Mucosa of descending colon (tissue), 3 donors: ENCODE measurements at regions not wholly inside any gene's neighbourhood (a gene's known extent, or its start where the extent isn't known, plus 50 kb on each side); places are given as distances from the start of the nearest gene placed in this dataset.

Source experiments
- ATAC-seq: fragments of 200-7000 bp; cut with Tn5 transposase; one replicate; pipeline ENCODE4 v1.9.1; 2020; ENCODE audit warnings: mild to moderate bottlenecking, moderate library complexity
- DNase-seq, 3 donors: peaks; one replicate each; pipeline ENCODE4 v3.0.0-alpha.2; 2020
- H3K36me3 ChIP-seq: fragments of 200-600 bp; one replicate; pipeline ENCODE4 v1.8.0; 2021; ENCODE audit warnings: low read depth, mild to moderate bottlenecking
- H3K4me1 ChIP-seq: fragments of 200-600 bp; one replicate; pipeline ENCODE4 v1.8.0; 2021; ENCODE audit warnings: low read depth, mild to moderate bottlenecking
- H3K4me3 ChIP-seq: fragments of 200-600 bp; one replicate; pipeline ENCODE4 v1.8.0; 2021; ENCODE audit warnings: mild to moderate bottlenecking
- H3K9me3 ChIP-seq: fragments of 200-600 bp; one replicate; pipeline ENCODE4 v1.8.0; 2021; ENCODE audit warnings: mild to moderate bottlenecking
- intact Hi-C, 2 donors: fragments of 100-400 bp; cut with DNase I in 1 of 2; cut with micrococcal nuclease in 1 of 2; formaldehyde crosslinking; loops; one replicate each; pipeline versions ENCODE4 v1.11.0 to v1.11.1; 2022; cut with DNase I, micrococcal nuclease
- TF ChIP-seq, protein P1 (sequence below): fragments of 200-600 bp; IDR thresholded peaks from one replicate; pipeline ENCODE4 v1.8.0; 2022; ENCODE audit warnings: antibody characterized with exemption, mild to moderate bottlenecking
- donor health status: DM: no; HTN: no; CAD: no; lungs with moderate emphysema.
- donor health status: DM: no; HTN: no; CAD: no.
- donor health status: DM: no; HTN: yes; CAD: no.

DNA sequence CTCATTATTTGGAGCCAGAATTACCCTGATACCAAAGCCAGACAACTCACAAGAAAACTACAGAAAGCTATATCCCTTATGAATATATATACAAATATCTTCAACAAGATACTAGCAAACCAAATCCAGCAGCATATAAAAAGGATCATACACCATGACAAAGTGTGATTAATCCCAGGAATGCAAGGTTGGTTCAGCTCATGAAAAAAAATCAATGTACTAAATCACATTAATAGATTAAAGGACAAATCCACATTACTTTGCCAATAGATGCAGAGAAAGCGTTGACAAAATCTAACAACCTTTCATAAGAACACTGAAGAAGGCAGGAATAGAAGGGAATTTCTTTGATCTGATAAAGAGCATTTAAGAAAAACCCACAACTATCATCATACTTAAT is 50.4 kb upstream of the TEAD1 start:
- DNase-seq, result no peak
- Histone ChIP-seq H3K9me3 (peaks cover 14% of the 10 kb centered on the region), H3K36me3 (no peaks in the 10 kb centered on the region), H3K4me1 (no peaks in the 10 kb centered on the region), H3K4me3 (no peak overlapping the region)
- TF ChIP-seq, protein P1, sequence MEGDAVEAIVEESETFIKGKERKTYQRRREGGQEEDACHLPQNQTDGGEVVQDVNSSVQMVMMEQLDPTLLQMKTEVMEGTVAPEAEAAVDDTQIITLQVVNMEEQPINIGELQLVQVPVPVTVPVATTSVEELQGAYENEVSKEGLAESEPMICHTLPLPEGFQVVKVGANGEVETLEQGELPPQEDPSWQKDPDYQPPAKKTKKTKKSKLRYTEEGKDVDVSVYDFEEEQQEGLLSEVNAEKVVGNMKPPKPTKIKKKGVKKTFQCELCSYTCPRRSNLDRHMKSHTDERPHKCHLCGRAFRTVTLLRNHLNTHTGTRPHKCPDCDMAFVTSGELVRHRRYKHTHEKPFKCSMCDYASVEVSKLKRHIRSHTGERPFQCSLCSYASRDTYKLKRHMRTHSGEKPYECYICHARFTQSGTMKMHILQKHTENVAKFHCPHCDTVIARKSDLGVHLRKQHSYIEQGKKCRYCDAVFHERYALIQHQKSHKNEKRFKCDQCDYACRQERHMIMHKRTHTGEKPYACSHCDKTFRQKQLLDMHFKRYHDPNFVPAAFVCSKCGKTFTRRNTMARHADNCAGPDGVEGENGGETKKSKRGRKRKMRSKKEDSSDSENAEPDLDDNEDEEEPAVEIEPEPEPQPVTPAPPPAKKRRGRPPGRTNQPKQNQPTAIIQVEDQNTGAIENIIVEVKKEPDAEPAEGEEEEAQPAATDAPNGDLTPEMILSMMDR, result no peak
- no peak for ATAC-seq
- intact Hi-C loops, result no loop called here
